Middle frontal gyrus (tissue), 1 donor: ENCODE measurements at regions not wholly inside any gene's neighbourhood (a gene's known extent, or its start where the extent isn't known, plus 50 kb on each side); places are given as distances from the start of the nearest gene placed in this dataset.
"Not testable (repeated sequence)": the region's sequence is repeated elsewhere in the genome, so short reads cannot be mapped to it uniquely, and the experiment has no call there.

Experiments used
- DNase-seq: peaks from one replicate; pipeline ENCODE4 v3.0.0-alpha.2; 2015; ENCODE audit warnings: low spot score; ENCODE audit errors: extremely low spot score

- DNase-seq, result no peak
These were observed 345.0 kb downstream of the TMEM38B start for GRCh38 chr9:106039151-106039935.

DNA sequence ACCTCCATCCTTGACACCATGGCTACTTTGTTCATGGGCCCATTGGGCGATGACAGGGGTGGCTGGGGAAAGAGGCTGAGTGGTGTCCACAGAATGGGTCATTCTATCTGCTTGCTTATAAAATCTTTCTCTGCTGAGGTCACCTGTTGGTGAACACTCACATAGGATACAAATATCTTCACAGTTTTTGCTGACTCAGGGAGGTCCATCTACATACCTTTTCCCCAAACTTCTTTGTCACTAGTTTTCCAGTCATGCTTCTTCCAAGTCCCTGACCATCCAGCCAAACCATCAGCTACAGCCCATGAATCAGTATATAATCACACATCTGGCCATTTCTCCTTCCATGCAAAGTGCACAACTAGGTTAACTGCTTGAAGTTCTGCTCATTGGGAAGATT lies 347.6 kb downstream of the TMEM38B start:
- DNase-seq, result not testable (repeated sequence)

DNA sequence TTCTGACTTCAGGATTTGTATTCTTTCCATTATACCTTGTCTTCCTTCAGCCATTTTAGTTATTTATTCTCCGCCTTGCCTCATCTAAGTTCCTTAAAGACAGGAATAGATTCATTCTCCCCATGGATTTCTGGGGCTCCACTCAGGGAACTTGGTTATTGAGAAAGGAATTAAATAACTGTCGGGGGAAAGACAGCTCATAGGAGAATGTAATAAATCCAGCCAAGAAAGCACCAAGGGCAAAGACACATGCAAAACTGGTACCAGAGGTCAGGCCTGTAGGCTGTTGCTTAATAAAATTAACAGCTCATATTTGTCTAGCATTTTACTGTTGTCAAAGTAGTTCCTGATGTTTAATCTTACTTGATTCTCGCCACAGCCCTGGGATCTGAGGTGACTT lies 357.2 kb downstream of the TMEM38B start:
- no peak for DNase-seq

DNA sequence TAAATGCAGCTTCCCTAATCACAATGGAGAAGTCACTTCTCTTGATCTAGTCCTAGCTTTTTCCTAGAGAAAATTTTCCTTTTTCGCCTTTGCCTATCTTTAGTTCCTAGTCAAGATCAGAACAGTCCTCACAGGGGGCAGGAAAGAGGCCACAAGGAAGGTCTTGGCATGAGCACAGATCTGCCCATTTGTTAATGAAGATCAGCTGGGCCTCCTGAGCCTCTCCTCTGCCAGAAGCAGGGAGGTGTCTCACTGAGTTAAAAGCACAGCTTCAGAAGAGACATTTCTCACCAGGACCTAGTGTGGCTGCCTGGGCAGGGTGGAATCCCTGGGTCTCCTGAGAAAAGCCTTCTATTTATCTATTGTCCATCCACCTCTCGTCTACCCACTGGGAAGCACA lies 357.8 kb downstream of the TMEM38B start:
- no peak for DNase-seq

DNA sequence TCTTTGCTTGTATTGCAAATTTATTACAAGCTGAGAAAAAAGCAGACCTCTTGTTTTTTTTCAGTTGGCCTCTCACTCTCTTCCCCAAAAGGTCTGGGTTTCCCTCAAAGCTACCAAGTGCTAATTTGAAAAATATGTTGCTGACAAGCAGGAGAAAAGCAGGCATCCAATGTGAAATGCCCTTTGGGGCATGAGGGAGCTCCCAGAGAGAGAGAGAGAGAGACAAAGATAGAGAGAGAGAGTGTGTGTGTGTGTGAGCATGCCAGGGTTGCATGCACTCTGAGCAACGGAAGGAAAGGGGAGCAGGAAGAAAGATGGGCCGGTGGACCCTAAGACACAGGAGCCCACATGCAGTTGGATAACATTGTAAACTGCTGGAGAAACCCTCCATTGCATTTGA lies 358.4 kb downstream of the TMEM38B start:
- DNase-seq, result no peak

DNA sequence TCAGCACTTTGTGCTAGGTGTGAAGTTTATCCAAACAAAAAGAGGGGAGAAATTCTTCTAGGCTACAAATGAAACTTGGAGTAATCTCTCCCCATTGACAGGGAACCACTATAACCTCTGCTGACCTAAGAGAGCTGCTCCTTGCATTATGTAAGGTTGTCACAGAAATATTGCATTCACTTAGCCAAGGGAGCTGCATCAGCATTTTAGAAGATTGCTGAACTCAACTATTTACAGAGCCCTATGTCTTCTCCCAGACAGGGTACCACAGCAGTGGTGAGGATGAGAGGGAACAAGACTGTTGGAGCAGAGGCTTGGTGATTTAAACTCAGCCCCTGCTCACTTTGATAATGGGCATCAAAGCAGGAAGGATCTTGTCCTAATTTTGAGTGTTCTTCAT lies 362.0 kb downstream of the TMEM38B start:
- no peak for DNase-seq

GRCh38 chr9:106058460-106058859 lies 364.1 kb downstream of the TMEM38B start:
- DNase-seq, result no peak

DNA sequence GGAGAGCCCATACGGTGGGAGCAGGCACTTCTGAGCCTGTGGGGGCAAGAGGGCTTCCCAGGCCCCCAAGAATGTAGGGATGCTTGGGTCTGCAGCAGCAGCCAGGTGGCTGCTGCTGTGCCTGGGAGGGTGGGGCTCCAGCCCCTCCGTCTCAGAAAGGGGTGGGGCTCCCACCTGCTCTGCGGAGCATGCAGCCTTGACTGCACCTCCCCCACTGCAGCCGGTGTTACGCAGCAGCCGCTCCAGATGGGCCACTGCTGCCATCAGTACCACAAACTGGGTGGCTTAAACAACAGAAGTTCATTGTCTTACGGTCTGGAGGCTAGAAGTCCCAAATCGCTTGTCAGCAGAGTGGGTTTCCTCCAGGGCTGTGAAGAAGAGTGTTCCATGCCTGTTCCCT lies 365.5 kb downstream of the TMEM38B start:
- no peak for DNase-seq

GRCh38 chr9:106060885-106061284 lies 366.5 kb downstream of the TMEM38B start:
- no peak for DNase-seq

DNA sequence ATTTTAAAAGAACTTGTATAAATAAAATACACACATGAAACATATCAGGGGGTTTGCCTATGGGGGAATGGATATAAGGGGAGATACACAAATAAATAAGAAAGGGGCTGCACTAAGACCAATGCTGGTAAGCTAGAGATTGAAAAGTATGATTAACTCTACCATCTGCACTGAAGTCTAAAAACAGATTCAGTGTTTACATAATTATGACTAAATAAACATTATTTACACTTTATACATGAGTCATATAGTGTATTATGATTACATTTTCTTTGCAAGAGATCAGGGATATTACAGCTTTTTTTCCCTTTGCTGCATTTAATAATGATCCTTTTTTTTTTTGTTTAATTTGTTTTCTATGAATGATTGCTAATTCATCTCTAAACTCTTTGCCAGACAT lies 367.9 kb downstream of the TMEM38B start:
- DNase-seq, result no peak

DNA sequence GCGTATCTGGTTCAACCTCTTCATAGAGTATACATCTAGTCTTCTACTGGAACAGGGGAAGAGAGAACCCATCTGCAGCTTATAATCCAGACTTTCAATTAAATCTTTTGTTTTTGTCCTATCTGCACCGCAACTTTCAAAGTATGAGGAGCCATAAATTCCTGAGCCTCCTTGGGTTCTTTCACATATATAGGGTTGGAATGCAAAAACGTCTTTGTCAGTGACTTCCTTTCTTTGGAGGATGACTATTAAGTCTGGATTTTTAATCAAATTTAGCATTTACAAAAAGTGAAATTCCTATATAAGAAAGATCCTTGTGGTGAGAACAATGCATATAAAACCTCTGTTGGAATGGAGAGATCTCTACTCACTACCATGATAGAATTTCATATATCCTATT lies 370.8 kb downstream of the TMEM38B start:
- no peak for DNase-seq

- DNase-seq, result no peak
These were observed 371.4 kb downstream of the TMEM38B start for GRCh38 chr9:106065579-106066214.

- DNase-seq, result no peak
These were observed 372.7 kb downstream of the TMEM38B start for GRCh38 chr9:106066940-106067524.

GRCh38 chr9:106069241-106069640 lies 374.9 kb downstream of the TMEM38B start:
- DNase-seq, result no peak

GRCh38 chr9:106072421-106072820 lies 378.1 kb downstream of the TMEM38B start:
- no peak for DNase-seq

DNA sequence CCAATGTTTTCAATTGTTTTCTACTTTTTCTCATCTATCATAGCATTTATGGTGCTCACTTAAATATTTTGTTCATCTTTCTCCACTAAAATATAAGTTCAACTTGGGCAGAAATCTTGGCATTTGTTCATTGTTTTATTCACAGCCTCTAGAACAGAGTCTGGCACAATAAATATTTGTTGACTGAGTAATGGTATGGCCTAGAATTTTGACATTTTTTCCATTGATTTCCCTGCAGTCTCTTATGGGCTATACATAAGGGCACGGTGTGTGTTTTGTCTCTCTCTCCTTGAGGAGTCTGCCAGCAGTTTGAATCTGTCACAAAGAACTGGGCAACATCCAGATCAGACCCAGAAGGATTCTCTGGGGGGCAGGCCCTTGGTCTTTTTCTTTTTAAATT lies 379.7 kb downstream of the TMEM38B start:
- no peak for DNase-seq

- DNase-seq, result no peak
These were observed 381.1 kb downstream of the TMEM38B start for GRCh38 chr9:106075236-106075959.

- no peak for DNase-seq
These were observed 381.6 kb downstream of the TMEM38B start for GRCh38 chr9:106075960-106076327.

DNA sequence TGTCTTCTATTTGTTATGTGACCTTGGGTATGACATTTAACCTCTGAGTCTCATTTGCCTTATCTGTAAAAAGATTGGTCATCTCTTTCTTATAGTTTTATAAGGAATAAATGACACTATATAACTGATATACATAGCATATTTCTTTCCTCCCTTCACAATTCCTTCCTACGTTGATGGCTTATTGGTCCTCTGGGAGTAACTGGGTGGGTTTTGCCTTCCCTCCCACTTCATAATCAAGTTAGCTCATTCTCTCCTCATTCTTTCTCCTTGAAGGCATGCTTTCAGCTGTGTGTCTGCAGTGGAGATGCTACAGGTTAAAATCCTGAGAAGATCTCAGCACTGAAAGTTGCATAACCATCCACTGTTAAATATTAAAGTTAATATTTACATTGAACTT lies 382.4 kb downstream of the TMEM38B start:
- DNase-seq, result no peak

GRCh38 chr9:106077731-106078130 lies 383.4 kb downstream of the TMEM38B start:
- DNase-seq, result no peak

- DNase-seq, result no peak
These were observed 388.3 kb downstream of the TMEM38B start for GRCh38 chr9:106082621-106083020.

DNA sequence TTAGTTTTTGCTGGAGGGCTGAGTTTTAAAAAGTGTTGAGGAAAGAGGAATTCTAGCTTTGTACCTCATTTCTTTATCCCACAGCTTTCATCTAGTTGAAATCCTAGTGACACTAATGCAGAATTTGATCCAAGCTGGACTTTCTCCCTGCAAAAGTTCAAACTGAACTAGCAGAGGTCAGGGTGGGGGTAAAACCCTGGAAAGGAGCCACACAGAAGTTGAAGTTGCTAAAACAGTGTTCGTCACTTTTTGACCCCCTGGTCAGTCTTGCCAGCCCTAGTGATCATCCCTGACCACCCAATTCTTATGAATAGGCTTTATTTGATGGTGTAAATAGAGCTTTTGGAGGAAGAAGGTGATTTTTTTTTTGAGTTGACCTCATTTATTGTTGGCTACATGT lies 390.4 kb downstream of the TMEM38B start:
- DNase-seq, result no peak
